H1 (cell line): ENCODE measurements at regions not wholly inside any gene's neighbourhood (a gene's known extent, or its start where the extent isn't known, plus 50 kb on each side); places are given as distances from the start of the nearest gene placed in this dataset.

Source experiments
- CTCF ChIA-PET: fragments of 300-600 bp; sonication (Branson Sonifier 250); formaldehyde crosslinking; loops from one replicate; lab custom pipeline; 2021; ENCODE audit not compliant: partially characterized antibody; lab: Charles Lee
- POLR2A ChIA-PET: fragments of 300-600 bp; sonication (Branson Sonifier 250); formaldehyde crosslinking; loops from one replicate; lab custom pipeline; 2021; ENCODE audit warnings: inconsistent platforms; ENCODE audit not compliant: partially characterized antibody; lab: Charles Lee
- DNase-seq, 2 experiments: peaks; one replicate each; pipeline versions ENCODE4 v3.0.0 to v3.0.0-alpha.2; 2010 to 2022; ENCODE audit warnings: low spot score in 2 of 2, low read depth in 1 of 2, mixed read lengths in 1 of 2
- FAIRE-seq: peaks from 2 replicates; lab custom pipeline; 2011; peaks lifted over from hg19 to GRCh38; lab: Jason Lieb, UNC
- H2AFZ ChIP-seq: 2 replicates; pipeline ENCODE4 v1.8.1; 2012; ENCODE audit warnings: low read length, inconsistent platforms
- H2AK5ac ChIP-seq: 2 replicates; pipeline ENCODE4 v1.6.1; 2013; ENCODE audit warnings: low read depth, low read length
- H2BK120ac ChIP-seq: replicated peaks from 2 replicates; pipeline ENCODE3; 2013; ENCODE audit warnings: low read depth, low read length, inconsistent platforms
- H2BK12ac ChIP-seq: 2 replicates; pipeline ENCODE4 v1.6.1; 2013; ENCODE audit warnings: low read depth, low read length
- H2BK15ac ChIP-seq: 2 replicates; pipeline ENCODE4 v1.6.1; 2013; ENCODE audit warnings: low read length
- H2BK20ac ChIP-seq: 2 replicates; pipeline ENCODE4 v1.6.1; 2013; ENCODE audit warnings: low read length
- H2BK5ac ChIP-seq: 2 replicates; pipeline ENCODE4 v1.6.1; 2013; ENCODE audit warnings: low read depth, low read length
- H3K14ac ChIP-seq: 2 replicates; pipeline ENCODE4 v1.6.1; 2013; ENCODE audit warnings: inconsistent platforms; ENCODE audit not compliant: insufficient read length
- H3K18ac ChIP-seq: 2 replicates; pipeline ENCODE4 v1.6.1; 2013; ENCODE audit warnings: low read length; ENCODE audit errors: extremely low read depth
- H3K23ac ChIP-seq: 2 replicates; pipeline ENCODE4 v1.6.1; 2013; ENCODE audit warnings: inconsistent platforms; ENCODE audit not compliant: insufficient read length
- H3K23me2 ChIP-seq: 2 replicates; pipeline ENCODE4 v1.6.1; 2013; ENCODE audit warnings: low read depth, low read length
- H3K27ac ChIP-seq: 2 replicates; pipeline ENCODE4 v1.6.1; 2011; ENCODE audit warnings: low read depth, low read length, inconsistent platforms
- H3K27me3 ChIP-seq, 4 experiments: replicated peaks in 1 of 4; 1 replicate in 1 of 4; 2 replicates in 3 of 4; pipeline versions ENCODE4 v1.6.1 to v1.8.1; 2011 to 2013; ENCODE audit warnings: low read length in 3 of 4, mild to moderate bottlenecking in 3 of 4, inconsistent platforms in 2 of 4, mixed read lengths in 2 of 4, moderate library complexity in 1 of 4; ENCODE audit not compliant: control insufficient read depth in 3 of 4, insufficient read depth in 3 of 4; ENCODE audit errors: extremely low read depth in 1 of 4
- H3K36me3 ChIP-seq, 4 experiments: 2 replicates each; pipeline versions ENCODE4 v1.6.1 to v1.8.1; 2011 to 2013; ENCODE audit warnings: mild to moderate bottlenecking in 4 of 4, low read length in 3 of 4, moderate library complexity in 2 of 4, control low read depth in 1 of 4, inconsistent platforms in 1 of 4; ENCODE audit not compliant: insufficient read depth in 4 of 4, control insufficient read depth in 2 of 4
- H3K4ac ChIP-seq: replicated peaks from 2 replicates; pipeline ENCODE3; 2013; ENCODE audit warnings: low read length, low read depth, mixed read lengths, inconsistent platforms; ENCODE audit not compliant: insufficient read length
- H3K4me1 ChIP-seq, 4 experiments: replicated peaks in 1 of 4; 1 replicate in 1 of 4; 2 replicates in 3 of 4; pipeline versions ENCODE4 v1.6.1 to v1.8.1; 2011 to 2013; ENCODE audit warnings: low read length in 3 of 4, inconsistent platforms in 2 of 4, mixed read lengths in 1 of 4; ENCODE audit not compliant: insufficient read depth in 4 of 4, control insufficient read depth in 3 of 4
- H3K4me2 ChIP-seq, 2 experiments: 2 replicates each; pipeline versions ENCODE4 v1.6.1 to v1.8.1; 2011 to 2013; ENCODE audit warnings: low read depth in 2 of 2, low read length in 2 of 2, control low read depth in 1 of 2, inconsistent platforms in 1 of 2, mild to moderate bottlenecking in 1 of 2; ENCODE audit not compliant: insufficient read depth in 1 of 2
- H3K4me3 ChIP-seq, 4 experiments: fragments of 200-600, 300-600 bp in 1 of 4; sonication (generic), shearing (Covaris generic), sonication (Bioruptor Twin) in 1 of 4; 2 replicates each; pipeline versions ENCODE4 v1.5.1 to v1.8.1; 2011 to 2016; ENCODE audit warnings: low read length in 4 of 4, low read depth in 3 of 4, control low read depth in 2 of 4, inconsistent platforms in 2 of 4, mild to moderate bottlenecking in 2 of 4, mixed read lengths in 1 of 4, moderate library complexity in 1 of 4; ENCODE audit not compliant: insufficient read depth in 2 of 4; ENCODE audit errors: extremely low read depth in 1 of 4
- H3K56ac ChIP-seq: replicated peaks from 2 replicates; pipeline ENCODE3; 2013; ENCODE audit warnings: low read depth, mild to moderate bottlenecking, mixed read lengths, low read length, inconsistent platforms; ENCODE audit not compliant: insufficient read length
- H3K79me1 ChIP-seq: 2 replicates; pipeline ENCODE4 v1.6.1; 2013; ENCODE audit warnings: low read depth, low read length, control low read depth
- H3K79me2 ChIP-seq, 2 experiments: 2 replicates each; pipeline versions ENCODE4 v1.6.1 to v1.8.1; 2012 to 2013; ENCODE audit warnings: low read length in 2 of 2, mild to moderate bottlenecking in 2 of 2, inconsistent platforms in 1 of 2; ENCODE audit not compliant: insufficient read depth in 2 of 2, control insufficient read depth in 1 of 2
- H3K9ac ChIP-seq, 4 experiments: replicated peaks in 1 of 4; 1 replicate in 1 of 4; 2 replicates in 3 of 4; pipeline versions ENCODE4 v1.6.1 to v1.8.1; 2011 to 2013; ENCODE audit warnings: low read depth in 3 of 4, low read length in 3 of 4, control low read depth in 2 of 4, mild to moderate bottlenecking in 2 of 4, moderate library complexity in 2 of 4, inconsistent platforms in 1 of 4; ENCODE audit errors: extremely low read depth in 1 of 4
- H3K9me3 ChIP-seq, 2 experiments: 2 replicates each; pipeline versions ENCODE4 v1.6.1 to v1.8.1; 2012 to 2013; ENCODE audit warnings: mild to moderate bottlenecking in 2 of 2, moderate library complexity in 2 of 2, control low read depth in 1 of 2, inconsistent platforms in 1 of 2, low read depth in 1 of 2, low read length in 1 of 2, mixed read lengths in 1 of 2; ENCODE audit not compliant: insufficient read depth in 2 of 2
- H4K20me1 ChIP-seq, 2 experiments: replicated peaks in 1 of 2; 2 replicates each; pipeline versions ENCODE3 to v1.8.1; 2011 to 2013; ENCODE audit warnings: inconsistent platforms in 2 of 2, low read length in 2 of 2, mild to moderate bottlenecking in 1 of 2; ENCODE audit not compliant: insufficient read depth in 2 of 2, control insufficient read depth in 1 of 2
- H4K5ac ChIP-seq: 2 replicates; pipeline ENCODE4 v1.6.1; 2013; ENCODE audit warnings: low read length, low read depth, mixed read lengths, inconsistent platforms; ENCODE audit not compliant: insufficient read length
- H4K8ac ChIP-seq: 2 replicates; pipeline ENCODE4 v1.8.0; 2013; ENCODE audit warnings: mild to moderate bottlenecking, moderate library complexity, low read length, inconsistent platforms; ENCODE audit not compliant: insufficient read depth; ENCODE audit errors: extremely low read depth
- H4K91ac ChIP-seq: replicated peaks from 2 replicates; pipeline ENCODE3; 2013; ENCODE audit warnings: low read length, mixed read lengths, inconsistent platforms; ENCODE audit not compliant: insufficient read length
- WGBS, 2 experiments: shearing (Covaris generic) in 1 of 2; methylation state at CpG; one replicate each; pipeline versions ENCODE4 v1.1.6 to v1.1.7; 2013 to 2015; ENCODE audit warnings: low lambda C conversion rate in 2 of 2, mixed read lengths in 2 of 2, inconsistent platforms in 1 of 2, low coverage in 1 of 2, missing lambda C conversion rate in 1 of 2; ENCODE audit not compliant: insufficient replicate concordance in 2 of 2, insufficient coverage in 1 of 2, insufficient read length in 1 of 2; ENCODE audit errors: extremely low coverage in 1 of 2, missing lambda C conversion rate in 1 of 2; 5-methylcytosine and 5-hydroxymethylcytosine counted together

DNA sequence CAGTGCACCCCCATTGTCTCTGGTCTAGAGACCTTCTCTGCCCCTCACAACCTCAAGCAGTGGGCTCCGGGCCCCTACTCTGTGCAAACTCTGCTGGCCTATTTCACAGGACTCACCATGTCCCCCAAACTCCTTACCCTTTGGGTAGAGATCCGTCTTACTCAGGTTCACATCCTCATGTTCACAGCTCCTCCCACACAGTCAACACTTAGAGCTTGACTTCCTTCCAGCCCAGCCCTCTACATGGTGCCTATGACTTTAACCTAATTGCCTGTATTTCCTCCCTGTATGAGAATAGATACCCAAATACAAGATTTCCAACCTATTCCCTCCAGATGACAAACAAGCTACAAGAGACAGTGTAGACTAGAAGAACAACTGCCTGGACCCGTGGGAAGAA is 528.6 kb upstream of the JARID2 start:
- Histone ChIP-seq H3K9ac (no peak overlapping the region), H3K23ac (no peak overlapping the region), H3K27me3 (no peaks in the 10 kb centered on the region; a peak in 1 of 7 replicates), H2BK5ac (no peak overlapping the region), H3K4me2 (no peak overlapping the region), H3K36me3 (no peaks in the 10 kb centered on the region), H4K20me1 (no peaks in the 10 kb centered on the region), H3K79me2 (no peaks in the 10 kb centered on the region), H2BK120ac (no peak overlapping the region), H3K14ac (no peak overlapping the region), H3K4me3 (no peak overlapping the region), H3K9me3 (no peaks in the 10 kb centered on the region), H3K18ac (no peak overlapping the region), H2BK15ac (no peak overlapping the region), H3K56ac (no peak overlapping the region), H4K8ac (no peak overlapping the region), H3K4ac (no peak overlapping the region), H3K4me1 (peaks cover 0 to 6% (median 0%) of the 10 kb centered on the region in 4 experiments; a peak in 1 of 7 replicates), H3K23me2 (no peaks in the 10 kb centered on the region), H2AK5ac (no peak overlapping the region), H2BK20ac (no peak overlapping the region), H3K27ac (no peak overlapping the region), H2BK12ac (no peak overlapping the region; the same call in 1 of the 2 replicates), H4K5ac (no peak overlapping the region), H4K91ac (no peak overlapping the region), H3K79me1 (no peaks in the 10 kb centered on the region; the same call in 1 of the 2 replicates), H2AFZ (no peak overlapping the region)
- no peak for FAIRE-seq
- ChIA-PET CTCF (interaction anchor here (0.5 to 1.7 kb wide), 5 partner anchors 10 to 121 kb away, joined by 3 to 5 read pairs (median 3); no protein-coding TSS in a partner anchor), POLR2A (no interaction called here)
- no peak for DNase-seq
- 94% methylated on average over 3 of the region's 3 CpGs; no CpG with 5 or more reads in 1 of the 2 experiments for WGBS, 2 experiments
